ENCODE measurements at regions not wholly inside any gene's neighbourhood (a gene's known extent, or its start where the extent isn't known, plus 50 kb on each side); places are given as distances from the start of the nearest gene placed in this dataset.
A peak's percentile ranks its signal among the peaks of the same experiment; 100 is the strongest.
"Not testable (repeated sequence)": the region's sequence is repeated elsewhere in the genome, so short reads cannot be mapped to it uniquely, and the experiment has no call there.

DNA sequence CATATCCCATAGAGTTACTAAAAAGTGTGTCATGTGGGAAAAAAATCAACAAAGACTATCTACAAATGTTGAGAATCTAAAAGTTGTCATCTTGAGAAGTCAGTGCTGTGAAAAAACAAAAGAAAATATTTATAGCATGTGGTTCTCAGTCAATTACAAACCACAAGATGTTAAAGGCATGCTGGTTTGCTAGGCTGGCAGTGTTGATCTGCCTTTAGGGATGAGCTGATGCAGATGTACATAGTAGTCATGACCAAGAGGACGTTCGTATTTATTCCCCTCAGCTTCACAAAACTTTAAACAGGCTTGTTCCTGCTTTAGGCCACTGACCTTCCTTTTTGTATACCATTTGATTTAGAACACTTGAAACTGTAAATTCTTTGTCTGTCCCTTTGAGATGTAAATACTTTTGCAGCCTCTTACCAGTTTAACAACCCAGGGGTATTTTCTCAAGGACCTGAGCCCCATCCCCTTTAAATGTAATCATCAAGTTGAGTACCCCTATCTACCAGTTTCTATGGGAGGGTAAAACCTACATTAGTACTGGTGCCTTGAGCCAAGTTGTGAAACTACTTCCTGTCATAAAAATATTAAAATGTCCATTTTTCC is 446.6 kb downstream of the KCNJ18 start:
- no peak for DNase-seq

DNA sequence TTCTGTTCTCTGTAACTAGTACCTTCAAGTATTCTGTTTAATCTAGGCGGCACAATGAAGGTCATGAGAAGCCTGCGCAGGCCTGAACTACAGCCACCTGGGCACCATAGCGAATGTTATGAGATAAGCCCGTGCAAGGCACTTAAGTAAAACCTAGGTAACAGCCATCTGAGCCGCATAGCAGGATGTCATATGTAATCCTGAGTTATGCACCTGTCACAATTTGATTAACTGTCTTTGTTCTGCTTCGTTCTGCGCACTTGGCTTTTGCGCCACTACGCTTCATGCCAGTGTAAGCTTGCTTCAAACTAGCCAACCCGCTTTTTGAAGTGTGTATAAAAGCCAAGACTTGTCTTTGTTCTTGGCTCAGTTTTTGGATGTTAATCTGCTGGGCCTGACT is 449.8 kb downstream of the KCNJ18 start:
- DNase-seq: no peak

DNA sequence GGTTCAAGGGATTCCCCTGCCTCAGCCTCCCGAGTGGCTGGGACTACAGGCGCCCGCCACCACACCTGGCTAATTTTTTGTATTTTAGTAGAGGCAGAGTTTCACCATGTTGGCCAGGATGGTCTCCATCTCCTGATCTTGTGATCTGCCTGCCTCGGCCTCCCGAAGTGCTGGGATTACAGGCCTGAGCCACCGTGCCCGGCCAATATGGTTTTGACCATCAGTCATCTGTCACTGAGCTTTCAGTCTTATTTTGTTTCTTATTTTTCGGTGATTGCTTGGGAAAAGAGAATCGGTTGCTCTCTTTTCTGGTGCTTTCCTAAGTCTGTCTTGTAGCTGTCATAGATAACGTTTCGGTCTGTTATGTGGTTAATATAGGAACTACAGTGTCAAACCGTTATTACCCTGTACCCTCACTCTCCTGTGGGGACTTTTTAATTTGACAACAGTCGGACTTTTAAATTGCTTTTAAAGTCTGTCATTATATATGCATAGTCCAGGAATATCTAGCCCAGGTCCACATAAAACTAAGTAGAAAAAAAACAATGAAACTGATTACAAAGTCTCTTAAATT is 453.4 kb downstream of the KCNJ18 start:
- no peak for DNase-seq

DNA sequence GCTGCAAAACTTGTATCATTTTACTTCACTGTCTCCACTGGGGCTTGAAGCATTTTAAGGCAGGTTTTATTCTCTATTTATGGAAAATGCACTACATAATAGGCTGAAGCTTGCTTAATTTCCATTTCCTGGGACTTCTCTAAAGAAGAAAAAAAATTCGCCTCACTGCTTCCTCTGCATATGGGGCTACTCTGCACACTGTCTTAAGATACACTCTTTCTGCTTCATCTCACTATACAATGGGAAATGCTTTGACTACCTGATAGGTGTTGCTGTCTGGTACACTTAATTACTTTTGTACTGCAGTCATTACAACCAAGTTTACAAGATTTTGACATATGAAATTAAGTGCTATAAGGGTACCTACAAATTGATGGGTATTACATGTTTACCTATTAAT is 466.0 kb downstream of the KCNJ18 start:
- DNase-seq: no peak

DNA sequence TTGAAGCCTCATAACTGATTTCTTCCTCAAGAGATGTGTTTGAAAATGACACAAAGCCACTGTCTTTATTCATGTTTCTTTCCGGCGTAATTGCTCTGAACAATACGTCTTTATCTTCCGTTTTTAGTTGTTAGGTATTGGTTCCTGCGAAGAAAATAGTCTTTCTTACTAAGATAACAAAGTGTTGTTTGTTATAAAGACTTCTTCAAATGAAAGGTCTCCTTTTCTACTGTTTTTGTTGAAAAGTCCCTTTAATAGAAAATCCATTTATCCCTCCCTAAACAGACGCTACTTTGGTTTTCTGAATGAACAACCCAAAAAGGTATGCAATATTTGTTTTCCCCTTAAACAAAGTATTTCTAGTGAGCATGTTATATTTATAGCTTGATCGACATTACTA is 469.1 kb downstream of the KCNJ18 start:
- DNase-seq: no peak

DNA sequence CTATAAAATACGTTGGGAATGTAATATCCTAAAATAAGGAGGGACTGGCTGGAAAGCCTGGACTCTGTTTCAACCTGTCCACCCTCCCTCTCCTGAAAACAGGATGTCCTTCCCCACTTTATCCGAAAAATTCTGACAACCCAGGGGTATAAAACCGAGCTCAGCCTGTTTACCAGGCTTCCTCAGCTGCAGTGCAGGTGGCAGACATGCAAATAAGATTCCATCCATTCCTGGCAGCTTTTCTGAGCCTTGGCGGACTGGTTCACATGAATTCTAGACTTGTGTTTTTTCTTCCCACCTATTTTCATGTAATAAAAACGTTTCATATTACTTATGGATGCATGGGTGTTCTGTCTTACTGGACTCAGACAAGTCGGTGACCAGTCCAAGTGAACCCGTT is 479.3 kb downstream of the KCNJ18 start:
- DNase-seq: no peak

DNA sequence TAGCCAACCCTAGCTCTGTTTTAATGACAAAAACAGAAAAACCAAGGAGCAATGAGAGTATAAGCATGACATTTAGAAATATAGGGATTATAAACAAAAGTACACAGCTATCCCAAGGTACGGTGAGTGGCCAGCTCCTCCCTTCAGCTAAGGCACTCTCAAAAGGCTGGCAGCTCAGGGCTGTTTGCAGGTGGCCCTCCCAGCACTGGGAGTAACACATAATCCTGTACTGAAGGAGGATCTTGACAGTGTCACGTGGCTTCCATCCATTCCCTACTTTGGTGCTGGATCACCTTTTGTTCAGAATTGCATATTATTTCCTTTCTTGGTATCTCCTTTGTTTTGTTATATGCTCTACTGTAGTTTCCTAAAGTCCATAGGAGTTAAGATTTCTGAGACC is 500.8 kb downstream of the KCNJ18 start:
- DNase-seq: no peak

DNA sequence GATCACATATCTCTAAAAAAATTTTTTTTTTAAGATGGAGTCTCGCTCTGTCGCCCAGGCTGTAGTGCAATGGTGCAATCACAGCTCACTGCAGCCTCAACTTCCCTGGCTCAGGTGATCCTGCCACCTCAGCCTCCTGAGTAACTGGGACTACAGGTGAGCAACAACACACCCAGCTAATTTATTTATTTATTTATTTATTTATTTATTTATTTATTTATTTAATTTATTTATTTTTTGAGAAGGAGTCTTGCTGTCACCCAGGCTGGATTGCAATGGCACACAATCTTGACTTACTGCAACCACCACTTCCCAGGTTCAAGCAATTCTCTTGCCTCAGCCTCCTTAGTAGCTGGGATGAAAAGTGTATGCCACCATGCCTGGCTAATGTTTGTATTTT is 507.9 kb downstream of the KCNJ18 start:
- not testable (repeated sequence) for DNase-seq

DNA sequence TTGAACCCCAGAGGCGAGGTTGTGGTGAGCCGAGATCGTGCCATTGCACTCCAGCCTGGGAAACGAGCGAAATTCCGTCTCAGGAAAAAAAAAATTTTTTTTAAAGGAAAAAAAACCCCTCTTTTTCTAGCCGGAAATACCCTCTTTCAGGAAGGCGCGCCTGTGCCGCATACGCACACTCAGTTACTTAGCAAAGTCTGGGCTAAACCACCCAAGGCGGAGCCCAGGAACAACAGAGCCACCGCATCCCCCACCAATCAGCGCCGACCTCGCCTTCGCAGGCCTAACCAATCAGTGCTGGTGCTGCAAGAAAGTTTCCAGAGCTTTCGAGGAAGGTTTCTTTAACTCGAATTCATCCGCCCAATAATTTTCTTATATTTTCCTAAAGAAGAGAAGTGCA is 510.4 kb downstream of the KCNJ18 start:
- no peak for DNase-seq

DNA sequence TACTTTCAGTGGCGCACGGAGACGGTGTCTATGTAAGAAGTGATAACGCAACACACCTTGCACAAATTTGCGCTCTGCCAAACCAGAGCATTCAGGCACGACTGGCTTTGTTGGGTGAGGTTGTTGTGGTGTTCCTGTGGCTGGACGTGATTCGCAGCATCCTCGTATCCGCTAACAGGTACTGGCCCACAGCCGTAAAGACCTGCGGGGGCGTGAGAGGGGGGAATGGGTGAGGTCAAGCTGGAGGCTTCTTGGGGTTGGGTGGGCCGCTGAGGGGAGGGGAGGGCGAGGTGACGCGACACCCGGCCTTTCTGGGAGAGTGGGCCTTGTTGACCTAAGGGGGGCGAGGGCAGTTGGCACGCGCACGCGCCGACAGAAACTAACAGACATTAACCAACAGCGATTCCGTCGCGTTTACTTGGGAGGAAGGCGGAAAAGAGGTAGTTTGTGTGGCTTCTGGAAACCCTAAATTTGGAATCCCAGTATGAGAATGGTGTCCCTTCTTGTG is 510.9 kb downstream of the KCNJ18 start:
- DNase-seq: no peak

DNA sequence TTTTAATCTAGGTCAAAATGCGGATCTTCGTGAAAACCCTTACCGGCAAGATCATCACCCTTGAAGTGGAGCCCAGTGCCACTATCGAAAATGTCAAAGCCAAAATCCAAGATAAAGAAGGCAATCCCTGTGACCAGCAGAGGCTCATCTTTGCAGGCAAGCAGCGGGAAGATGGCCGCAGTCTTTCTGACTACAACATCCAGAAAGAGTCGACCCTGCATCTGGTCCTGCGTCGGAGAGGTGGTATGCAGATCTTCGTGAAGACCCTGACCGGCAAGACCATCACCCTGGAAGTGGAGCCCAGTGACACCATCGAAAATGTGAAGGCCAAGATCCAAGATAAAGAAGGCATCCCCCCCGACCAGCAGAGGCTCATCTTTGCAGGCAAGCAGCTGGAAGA is 511.8 kb downstream of the KCNJ18 start:
- DNase-seq: not testable (repeated sequence)

DNA sequence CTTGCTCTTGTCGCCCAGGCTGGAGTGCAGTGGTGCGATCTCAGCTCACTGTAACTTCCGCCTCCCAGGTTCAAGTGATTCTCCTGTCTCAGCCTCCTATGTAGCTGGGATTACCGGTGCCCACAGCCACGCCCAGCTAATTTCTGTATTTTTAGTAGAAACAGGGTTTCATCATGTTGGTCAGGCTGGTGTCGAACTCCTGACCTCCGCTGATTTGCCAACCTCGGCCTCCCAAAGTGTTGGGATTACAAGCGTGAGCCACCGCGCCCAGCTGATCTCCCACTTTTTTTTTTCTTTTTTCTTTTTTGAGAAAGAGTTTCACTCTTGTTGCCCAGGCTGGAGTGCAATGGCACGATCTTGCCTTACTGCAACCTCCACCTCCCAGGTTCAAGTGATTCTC is 517.9 kb downstream of the KCNJ18 start:
- DNase-seq: not testable (repeated sequence)

DNA sequence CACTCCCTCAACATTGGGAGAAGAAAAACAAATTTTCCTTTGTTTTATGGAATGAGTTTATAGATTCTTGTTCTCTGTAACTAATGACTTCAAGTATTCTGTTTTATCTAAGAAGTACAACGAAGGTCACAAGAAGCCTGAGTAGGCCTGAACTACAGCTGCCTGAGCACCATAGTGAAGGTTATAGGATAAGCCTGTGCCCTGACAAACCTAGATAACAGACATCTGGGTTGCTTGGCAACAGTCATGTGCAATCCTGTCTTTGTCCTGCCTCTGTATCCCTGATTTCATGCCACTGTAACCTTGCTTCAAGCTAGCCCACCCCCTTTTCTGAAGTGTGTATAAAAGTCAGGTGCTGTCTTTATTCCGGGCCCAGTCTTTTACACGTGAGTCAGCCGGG is 520.8 kb downstream of the KCNJ18 start:
- not testable (repeated sequence) for DNase-seq

DNA sequence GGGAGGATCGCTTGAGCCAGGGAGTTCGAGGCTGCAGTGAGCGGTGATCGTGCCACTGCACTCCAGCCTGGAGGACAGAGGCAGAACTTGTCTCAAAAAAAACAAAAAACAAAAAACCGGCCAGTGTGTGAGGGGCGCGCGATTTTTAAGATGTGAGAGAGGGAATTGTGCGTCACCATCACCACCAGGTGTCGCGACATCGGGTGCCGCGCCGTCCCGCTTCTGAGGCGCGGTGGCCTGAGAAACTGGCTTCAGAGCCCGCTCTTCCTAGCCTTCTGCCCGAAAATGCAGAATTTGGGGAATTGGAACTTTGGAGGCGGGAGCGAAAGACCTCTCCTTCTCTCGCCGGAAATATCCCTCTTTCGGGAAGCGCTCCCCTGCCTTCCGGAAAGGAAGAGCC is 524.8 kb downstream of the KCNJ18 start:
- no peak for DNase-seq

DNA sequence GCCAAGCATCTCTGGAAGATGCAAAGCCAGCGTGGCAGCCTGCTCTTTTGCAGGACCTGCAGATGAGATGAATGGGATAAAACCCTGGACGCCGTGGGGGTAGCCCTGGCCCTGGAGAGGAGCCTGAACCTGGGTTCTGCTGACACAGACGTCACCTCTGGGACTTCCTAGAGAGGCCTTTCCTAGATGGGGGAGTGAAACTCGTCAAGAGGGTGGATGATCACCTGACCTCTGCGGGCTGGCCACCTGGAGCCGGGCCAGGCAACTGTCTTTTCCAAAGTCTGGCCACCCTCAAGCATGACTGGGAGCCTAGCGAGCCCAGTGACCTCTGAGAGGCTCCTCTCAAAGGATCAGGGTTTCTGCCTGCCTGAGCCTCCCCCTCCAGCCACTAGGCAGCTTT is 529.0 kb downstream of the KCNJ18 start:
- no peak for DNase-seq

DNA sequence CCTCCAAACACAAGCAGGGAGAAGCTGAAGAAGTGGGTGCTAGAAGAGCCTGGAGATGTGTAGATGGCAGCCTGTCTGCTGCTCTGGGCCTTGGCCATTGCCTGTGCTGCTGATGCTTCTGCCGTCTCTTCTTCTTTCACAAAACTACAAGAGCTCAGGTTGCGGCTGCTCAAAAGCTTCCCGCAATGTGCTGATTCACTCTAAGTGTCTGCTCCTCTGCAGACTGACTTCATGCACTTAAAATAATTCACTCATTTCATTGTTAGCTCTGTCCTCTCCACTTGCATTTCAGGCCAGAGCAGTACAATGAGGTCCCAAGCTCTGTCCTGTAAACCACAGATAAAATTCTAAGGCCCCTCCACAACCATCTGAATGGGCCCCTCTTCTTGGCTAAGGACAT is 534.2 kb downstream of the KCNJ18 start:
- DNase-seq: not testable (repeated sequence)

DNA sequence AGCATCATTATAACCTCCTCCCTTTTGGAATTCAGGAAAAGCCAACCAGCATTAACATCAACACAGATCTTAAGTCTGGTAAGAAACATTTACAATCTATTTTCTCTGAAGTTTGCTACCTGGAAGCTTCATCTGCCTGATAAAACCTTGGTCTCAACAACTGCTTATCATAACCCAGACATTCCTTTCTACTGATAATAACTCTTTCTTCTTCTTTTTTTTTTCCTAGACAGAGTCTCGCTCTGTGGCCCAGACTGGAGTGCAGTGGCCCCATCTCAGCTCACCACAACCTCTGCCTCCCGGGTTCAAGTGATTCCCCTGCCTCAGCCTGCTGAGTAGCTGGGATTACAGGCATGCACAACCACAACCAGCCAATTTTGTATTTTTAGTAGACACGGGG is 534.6 kb downstream of the KCNJ18 start:
- DNase-seq: not testable (repeated sequence)

DNA sequence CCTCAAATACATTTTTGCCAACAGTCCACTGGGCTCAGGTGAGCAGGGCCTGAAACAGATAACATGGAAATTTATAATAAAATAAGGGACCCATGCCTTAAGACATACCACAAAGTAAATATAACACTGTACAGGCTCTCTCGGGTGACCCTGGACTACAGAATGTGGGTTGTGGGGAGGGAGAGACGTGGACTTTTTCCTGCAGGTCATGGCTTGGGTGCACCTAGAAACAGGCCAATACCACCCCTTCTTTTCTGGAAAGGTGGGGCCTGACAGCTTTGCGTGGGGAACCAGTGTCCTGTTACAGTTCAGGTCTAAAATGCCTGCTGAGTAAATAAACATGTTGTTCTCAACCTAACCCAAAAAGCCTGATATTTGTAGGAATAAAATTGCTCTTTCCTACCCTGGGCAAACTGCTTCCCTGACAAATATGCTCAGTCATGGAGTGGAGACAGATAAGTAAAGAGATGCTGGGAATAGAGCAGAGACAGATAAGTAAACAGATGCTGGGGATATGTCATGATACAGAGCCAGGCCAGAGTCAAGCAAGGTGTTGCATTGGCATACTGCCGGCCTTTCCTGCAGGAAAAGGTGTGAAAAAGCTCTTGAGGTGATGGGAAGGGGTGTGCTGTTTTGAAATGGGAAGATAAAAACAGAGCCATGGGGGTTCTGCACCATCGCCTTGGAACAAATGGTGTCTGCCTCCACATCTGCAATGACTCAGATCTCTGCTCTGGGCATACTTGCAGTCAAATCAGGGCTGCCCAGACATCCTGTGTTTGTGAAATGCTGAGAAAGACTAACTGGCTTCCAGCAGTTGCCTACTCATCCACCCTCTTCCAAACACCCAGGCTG is 535.6 kb downstream of the KCNJ18 start:
- not testable (repeated sequence) for DNase-seq

DNA sequence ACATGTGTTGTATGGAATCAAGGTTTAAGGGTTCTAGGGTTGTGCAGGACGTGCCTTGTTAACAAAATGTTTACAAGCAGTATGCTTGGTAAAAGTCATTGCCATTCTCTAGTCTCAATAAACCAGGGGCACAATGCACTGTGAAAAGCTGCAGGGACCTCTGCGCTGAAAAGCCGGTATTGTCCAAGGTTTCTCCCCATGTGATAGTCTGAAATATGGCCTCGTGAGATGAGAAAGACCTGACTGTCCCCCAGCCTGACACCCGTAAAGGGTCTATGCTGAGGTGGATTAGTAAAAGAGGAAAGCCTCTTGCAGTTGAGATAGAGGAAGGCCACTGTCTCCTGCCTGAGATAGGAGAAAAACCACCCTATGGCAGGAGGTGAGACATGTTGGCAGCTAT is 537.5 kb downstream of the KCNJ18 start:
- DNase-seq: not testable (repeated sequence)

DNA sequence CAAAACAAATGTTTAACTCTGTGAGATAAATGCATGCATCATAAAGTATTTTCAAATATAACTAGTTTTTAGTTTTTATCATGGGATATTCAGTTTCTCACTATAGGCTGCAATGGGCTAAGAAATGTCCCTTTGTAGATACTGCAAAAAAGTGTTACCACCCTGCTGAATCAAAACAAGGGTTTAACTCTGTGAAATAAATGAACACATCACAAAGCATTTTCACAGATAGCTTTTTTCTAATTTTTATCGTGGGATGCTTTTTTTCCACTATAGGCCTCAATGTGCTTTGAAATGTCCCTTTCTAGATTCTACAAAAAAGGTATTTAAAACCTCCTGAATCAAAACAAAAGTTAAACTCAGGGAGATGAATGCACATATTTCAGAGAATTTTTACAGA is 541.1 kb downstream of the KCNJ18 start:
- DNase-seq: no peak

DNA sequence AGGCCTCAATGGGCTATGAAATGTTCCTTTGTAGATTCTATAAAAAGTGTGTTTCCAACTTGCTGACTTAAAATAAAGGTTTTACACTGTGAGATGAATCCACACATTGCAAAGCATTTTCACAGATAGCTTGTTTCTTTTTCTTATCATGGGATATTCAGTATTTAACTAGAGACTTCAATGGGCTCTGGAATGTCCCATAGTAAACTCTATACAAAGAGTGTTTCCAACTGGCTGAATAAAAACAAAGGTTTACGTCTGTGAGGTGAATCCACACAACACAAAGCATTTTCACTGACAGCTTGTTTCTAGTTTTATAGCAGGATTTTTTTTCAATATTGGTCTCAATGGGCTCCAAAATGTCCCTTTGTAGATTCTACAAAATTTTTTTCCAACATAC is 550.1 kb downstream of the KCNJ18 start:
- no peak for DNase-seq

DNA sequence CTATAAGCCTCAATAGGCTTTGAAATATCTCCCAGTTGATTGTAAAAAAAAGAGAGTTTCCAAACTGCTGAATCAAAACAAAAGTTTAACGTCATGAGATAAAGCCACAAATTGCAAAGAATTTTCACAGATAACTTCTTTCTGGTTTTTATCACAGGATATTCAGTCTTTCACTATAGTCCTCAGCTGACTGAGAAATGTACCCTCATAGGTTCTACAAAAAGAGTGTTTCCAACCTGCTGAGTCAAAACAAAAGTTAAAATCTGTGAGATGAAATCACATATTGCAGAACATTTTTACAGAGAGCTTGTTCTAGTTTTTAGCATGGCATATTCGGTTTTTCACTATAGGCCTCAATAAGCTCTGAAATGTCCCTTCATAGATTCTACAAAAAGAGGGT is 559.2 kb downstream of the KCNJ18 start:
- peak; percentile 63 for DNase-seq

DNA sequence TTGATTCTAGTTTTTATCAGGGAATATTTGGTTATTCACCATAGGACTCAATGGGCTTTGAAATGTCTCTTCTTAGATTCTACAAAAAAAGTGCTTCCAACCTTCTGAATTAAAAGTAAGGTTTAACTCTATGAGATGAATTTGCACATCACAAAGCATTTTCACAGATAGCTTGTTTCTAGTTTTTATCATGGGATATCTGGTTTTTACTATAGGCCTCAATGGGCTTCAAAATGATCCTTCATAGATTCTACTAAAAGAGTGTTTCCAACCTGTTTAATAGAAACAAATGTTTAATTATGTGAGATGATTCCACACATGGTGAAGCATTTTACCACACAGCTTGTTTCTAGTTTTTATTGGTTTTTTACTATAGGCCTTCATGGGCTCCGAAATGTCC is 560.7 kb downstream of the KCNJ18 start:
- no peak for DNase-seq

DNA sequence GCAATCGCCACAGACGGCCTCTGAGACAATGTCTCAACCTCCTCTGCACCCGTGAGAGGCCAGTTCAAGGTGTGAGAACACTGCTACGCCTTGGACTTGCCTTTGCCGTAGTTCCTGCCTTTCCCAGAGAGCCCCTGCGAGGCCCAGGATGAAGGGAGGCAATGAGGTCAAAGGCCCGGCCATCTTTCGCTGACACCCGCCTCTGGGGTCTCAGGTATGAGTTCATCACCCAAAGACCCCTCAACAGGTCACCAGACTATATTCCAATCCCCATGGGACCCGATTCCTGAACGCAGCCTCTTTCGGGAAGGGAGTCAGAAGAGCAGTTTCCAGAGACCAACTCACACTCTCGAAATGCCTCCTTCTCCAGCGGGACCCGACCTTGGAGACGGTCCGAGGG is 573.5 kb downstream of the KCNJ18 start:
- DNase-seq: no peak
